ENCODE measurements at regions not wholly inside any gene's neighbourhood (a gene's known extent, or its start where the extent isn't known, plus 50 kb on each side); places are given as distances from the start of the nearest gene placed in this dataset.

GRCh38 chr14:27123162-27123561 is 525.3 kb upstream of the NOVA1 start:
- Histone ChIP-seq H3K9me3 (no peaks in the 10 kb centered on the region), H3K36me3 (no peaks in the 10 kb centered on the region), H3K27ac (no peak overlapping the region), H3K4me3 (no peak overlapping the region), H3K4me1 (ENCODE audit: control insufficient read depth in 1 of 2, low read depth in 2 of 2) (no peaks in the 10 kb centered on the region), H3K27me3 (replicated peaks; ENCODE audit: insufficient read depth) (no peaks in the 10 kb centered on the region)
- DNase-seq (ENCODE audit: low spot score): no peak
- TF ChIP-seq CTCF (IDR thresholded peaks at IDR 0.05): no peak
- ATAC-seq (ENCODE audit: insufficient number of reproducible peaks, low FRiP score, low read depth): no peak

GRCh38 chr14:27127838-27128237 is 530.0 kb upstream of the NOVA1 start:
- Histone ChIP-seq H3K27me3 (replicated peaks; ENCODE audit: insufficient read depth) (no peaks in the 10 kb centered on the region), H3K4me3 (no peak overlapping the region), H3K36me3 (no peaks in the 10 kb centered on the region), H3K9me3 (no peaks in the 10 kb centered on the region), H3K27ac (no peak overlapping the region), H3K4me1 (ENCODE audit: control insufficient read depth in 1 of 2, low read depth in 2 of 2) (no peaks in the 10 kb centered on the region)
- DNase-seq (ENCODE audit: low spot score) (no peak), ATAC-seq (ENCODE audit: insufficient number of reproducible peaks, low FRiP score, low read depth) (no peak)
- no peak for TF ChIP-seq CTCF (IDR thresholded peaks at IDR 0.05)

GRCh38 chr14:27134200-27134599 is 536.4 kb upstream of the NOVA1 start:
- ATAC-seq (ENCODE audit: insufficient number of reproducible peaks, low FRiP score, low read depth) (no peak), DNase-seq (ENCODE audit: low spot score) (no peak)
- Histone ChIP-seq H3K9me3 (no peaks in the 10 kb centered on the region), H3K4me3 (no peak overlapping the region), H3K4me1 (ENCODE audit: control insufficient read depth in 1 of 2, low read depth in 2 of 2) (no peaks in the 10 kb centered on the region), H3K27ac (no peak overlapping the region), H3K27me3 (replicated peaks; ENCODE audit: insufficient read depth) (no peaks in the 10 kb centered on the region), H3K36me3 (no peaks in the 10 kb centered on the region)
- no peak for TF ChIP-seq CTCF (IDR thresholded peaks at IDR 0.05)

GRCh38 chr14:27145170-27145569 is 547.3 kb upstream of the NOVA1 start:
- Histone ChIP-seq H3K27me3 (replicated peaks; ENCODE audit: insufficient read depth) (no peaks in the 10 kb centered on the region), H3K9me3 (no peaks in the 10 kb centered on the region), H3K4me1 (ENCODE audit: control insufficient read depth in 1 of 2, low read depth in 2 of 2) (no peaks in the 10 kb centered on the region), H3K27ac (no peak overlapping the region), H3K36me3 (no peaks in the 10 kb centered on the region), H3K4me3 (no peak overlapping the region)
- DNase-seq (ENCODE audit: low spot score): no peak
- no peak for TF ChIP-seq CTCF (IDR thresholded peaks at IDR 0.05)
- ATAC-seq (ENCODE audit: insufficient number of reproducible peaks, low FRiP score, low read depth): no peak

- peaks cover 3% of the 10 kb centered on the region for H3K9me3 ChIP-seq
- ATAC-seq (ENCODE audit: insufficient number of reproducible peaks, low FRiP score, low read depth): no peak
- H3K4me3 ChIP-seq: no peak overlapping the region
- H3K27ac ChIP-seq: no peak overlapping the region
- no peaks in the 10 kb centered on the region for H3K4me1 ChIP-seq (ENCODE audit: control insufficient read depth in 1 of 2, low read depth in 2 of 2)
- H3K27me3 ChIP-seq (replicated peaks; ENCODE audit: insufficient read depth): no peaks in the 10 kb centered on the region
- H3K36me3 ChIP-seq: no peaks in the 10 kb centered on the region
- no peak for DNase-seq (ENCODE audit: low spot score)
- TF ChIP-seq CTCF (IDR thresholded peaks at IDR 0.05): no peak
These were observed 550.3 kb upstream of the NOVA1 start for GRCh38 chr14:27148143-27148542.
